Mesenchymal stem cell (in vitro differentiated cells and primary cell): ENCODE measurements at regions not wholly inside any gene's neighbourhood (a gene's known extent, or its start where the extent isn't known, plus 50 kb on each side); places are given as distances from the start of the nearest gene placed in this dataset.
A peak's percentile ranks its signal among the peaks of the same experiment; 100 is the strongest.

Experiments
- DNase-seq: peaks from one replicate; pipeline ENCODE4 v3.0.0-alpha.2; 2013
- H2AFZ ChIP-seq: one replicate; pipeline ENCODE4 v1.6.1; 2013; ENCODE audit warnings: low read depth, mild to moderate bottlenecking, control low read depth, inconsistent platforms, low read length, moderate library complexity
- H2AK5ac ChIP-seq: 2 replicates; pipeline ENCODE4 v1.6.1; 2013; ENCODE audit warnings: low read length, moderate library complexity, mild to moderate bottlenecking, inconsistent platforms; ENCODE audit not compliant: severe bottlenecking
- H2BK120ac ChIP-seq: one replicate; pipeline ENCODE4 v1.6.1; 2013; ENCODE audit warnings: low read depth, mild to moderate bottlenecking, inconsistent platforms, low read length, moderate library complexity
- H2BK12ac ChIP-seq, 2 experiments: one replicate each; pipeline ENCODE4 v1.6.1; 2013; ENCODE audit warnings: inconsistent platforms in 2 of 2, low read length in 2 of 2, mild to moderate bottlenecking in 2 of 2, moderate library complexity in 2 of 2, control low read depth in 1 of 2
- H2BK15ac ChIP-seq: one replicate; pipeline ENCODE4 v1.6.1; 2013; ENCODE audit warnings: mild to moderate bottlenecking, low read depth, inconsistent platforms; ENCODE audit not compliant: poor library complexity, severe bottlenecking
- H2BK5ac ChIP-seq: 2 replicates; pipeline ENCODE4 v1.6.1; 2013; ENCODE audit warnings: low read depth, mild to moderate bottlenecking, low read length, control low read depth, inconsistent platforms; ENCODE audit not compliant: poor library complexity, severe bottlenecking
- H3K14ac ChIP-seq, 2 experiments: one replicate each; pipeline ENCODE4 v1.6.1; 2013; ENCODE audit warnings: inconsistent platforms in 2 of 2, low read length in 2 of 2, control low read depth in 1 of 2, mild to moderate bottlenecking in 1 of 2, moderate library complexity in 1 of 2
- H3K18ac ChIP-seq, 2 experiments: one replicate each; pipeline ENCODE4 v1.6.1; 2013; ENCODE audit warnings: inconsistent platforms in 2 of 2, low read length in 2 of 2, control low read depth in 1 of 2, low read depth in 1 of 2, mild to moderate bottlenecking in 1 of 2
- H3K23ac ChIP-seq, 2 experiments: one replicate each; pipeline ENCODE4 v1.6.1; 2013; ENCODE audit warnings: inconsistent platforms in 2 of 2, low read length in 2 of 2, mild to moderate bottlenecking in 2 of 2, moderate library complexity in 2 of 2, control low read depth in 1 of 2
- H3K27ac ChIP-seq: 2 replicates; pipeline ENCODE4 v1.5.1; 2013; ENCODE audit warnings: mild to moderate bottlenecking, moderate library complexity, low read length, control low read depth, inconsistent platforms; ENCODE audit not compliant: poor library complexity, severe bottlenecking
- H3K27me3 ChIP-seq, 2 experiments: 2 replicates each; pipeline versions ENCODE4 v1.6.1 to v1.7.0; 2013; ENCODE audit warnings: low read length in 2 of 2, mild to moderate bottlenecking in 2 of 2, moderate library complexity in 2 of 2, control low read depth in 1 of 2, inconsistent platforms in 1 of 2; ENCODE audit not compliant: control insufficient read depth in 1 of 2, insufficient read depth in 1 of 2
- H3K36me3 ChIP-seq, 2 experiments: 2 replicates each; pipeline versions ENCODE4 v1.6.1 to v1.7.0; 2013; ENCODE audit warnings: low read length in 2 of 2, control low read depth in 1 of 2, inconsistent platforms in 1 of 2, low read depth in 1 of 2, mild to moderate bottlenecking in 1 of 2; ENCODE audit not compliant: insufficient read depth in 2 of 2, control insufficient read depth in 1 of 2
- H3K4ac ChIP-seq, 2 experiments: one replicate each; pipeline ENCODE4 v1.6.1; 2013; ENCODE audit warnings: inconsistent platforms in 2 of 2, low read length in 2 of 2, mild to moderate bottlenecking in 2 of 2, moderate library complexity in 2 of 2, control low read depth in 1 of 2, low read depth in 1 of 2
- H3K4me1 ChIP-seq: 2 replicates; pipeline ENCODE4 v1.6.1; 2013; ENCODE audit warnings: low read depth, low read length, control low read depth; ENCODE audit not compliant: control insufficient read depth, insufficient read depth
- H3K4me2 ChIP-seq: 2 replicates; pipeline ENCODE4 v1.6.1; 2013; ENCODE audit warnings: low read length, mild to moderate bottlenecking, inconsistent platforms; ENCODE audit not compliant: poor library complexity, severe bottlenecking
- H3K4me3 ChIP-seq, 2 experiments: 2 replicates each; pipeline versions ENCODE4 v1.5.1 to v1.7.0; 2013; ENCODE audit warnings: low read length in 2 of 2, mild to moderate bottlenecking in 2 of 2, control low read depth in 1 of 2, low read depth in 1 of 2; ENCODE audit not compliant: insufficient read depth in 1 of 2
- H3K79me1 ChIP-seq: replicated peaks from 2 replicates; pipeline ENCODE4 v1.6.1; 2013; ENCODE audit warnings: mild to moderate bottlenecking, control low read depth, low read length, inconsistent platforms; ENCODE audit not compliant: poor library complexity, severe bottlenecking
- H3K9ac ChIP-seq: 2 replicates; pipeline ENCODE4 v1.7.0; 2013; ENCODE audit warnings: mild to moderate bottlenecking, low read length, moderate library complexity
- H3K9me3 ChIP-seq: 2 replicates; pipeline ENCODE4 v1.7.0; 2013; ENCODE audit warnings: mild to moderate bottlenecking, low read length; ENCODE audit not compliant: control insufficient read depth
- H4K8ac ChIP-seq: one replicate; pipeline ENCODE4 v1.6.1; 2013; ENCODE audit warnings: inconsistent platforms, mild to moderate bottlenecking, low read length, moderate library complexity
- H4K91ac ChIP-seq: one replicate; pipeline ENCODE4 v1.6.1; 2013; ENCODE audit warnings: mild to moderate bottlenecking, low read length, inconsistent platforms
- WGBS: methylation state at CpG from one replicate; pipeline ENCODE4 v1.1.7; 2013; ENCODE audit warnings: mixed read lengths; 5-methylcytosine and 5-hydroxymethylcytosine counted together

DNA sequence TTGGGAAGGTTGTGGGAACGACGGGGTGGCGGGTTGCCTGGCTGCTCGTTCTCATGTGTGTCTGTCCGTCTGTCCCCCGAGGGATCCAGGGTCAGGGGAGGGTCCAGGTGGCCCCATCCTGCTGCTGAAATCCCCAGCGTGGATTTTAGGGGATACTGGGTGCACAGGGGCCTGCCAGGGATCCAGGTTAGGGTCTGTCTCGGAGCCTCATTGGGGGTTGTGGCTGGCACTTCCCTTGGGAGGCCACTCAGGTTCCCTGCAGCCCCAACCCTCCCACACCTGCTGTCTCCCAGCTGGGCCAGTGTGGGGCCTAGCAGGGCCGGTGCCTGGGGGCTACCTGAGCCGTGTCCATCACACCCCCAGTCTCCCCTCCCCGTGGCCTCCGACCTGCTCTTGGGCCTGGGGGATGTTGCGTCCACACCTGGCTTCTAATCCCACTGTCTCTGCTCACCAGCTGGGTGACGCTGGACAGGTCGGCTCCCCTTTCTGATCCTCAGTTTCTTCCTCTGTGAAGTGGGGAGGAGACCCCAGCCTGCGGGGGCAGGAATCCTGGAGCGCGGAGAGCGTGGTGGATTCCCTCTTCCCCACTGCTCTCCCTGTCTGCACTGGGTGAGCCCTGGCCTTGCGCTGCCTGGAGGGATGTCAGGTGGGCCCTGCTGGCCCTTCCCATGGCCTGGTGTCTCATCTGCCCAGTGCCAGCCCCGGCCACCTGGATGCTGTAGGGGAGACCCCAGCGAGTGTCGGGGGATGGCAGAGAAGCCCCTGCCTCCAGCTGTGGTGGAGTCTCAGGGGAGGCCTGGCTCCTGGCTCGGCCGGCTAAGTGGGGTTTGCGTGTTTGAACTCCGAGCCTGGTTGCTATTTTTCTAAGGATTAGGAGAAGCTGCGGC, 81.6 kb downstream of the UNCX start:
- Histone ChIP-seq H2BK15ac (no peak overlapping the region), H2BK12ac (no peak overlapping the region), H2AK5ac (no peak overlapping the region), H2BK5ac (no peak overlapping the region), H3K23ac (no peak overlapping the region), H3K4me1 (no peaks in the 10 kb centered on the region), H3K27ac (no peak overlapping the region), H3K36me3 (no peaks in the 10 kb centered on the region), H4K91ac (no peak overlapping the region), H3K9ac (no peak overlapping the region), H2BK120ac (no peak overlapping the region), H3K18ac (no peak overlapping the region), H3K4me3 (no peak overlapping the region), H3K4me2 (no peak overlapping the region), H3K27me3 (peaks cover 8 to 30% of the 10 kb centered on the region in 2 experiments), H3K9me3 (peaks cover 6% of the 10 kb centered on the region), H4K8ac (no peak overlapping the region), H3K4ac (no peak overlapping the region), H3K79me1 (no peaks in the 10 kb centered on the region), H2AFZ (no peak overlapping the region), H3K14ac (no peak overlapping the region)
- WGBS, result 89% methylated on average over 28 of the region's 28 CpGs
- DNase-seq, result no peak

GRCh38 chr7:1314908-1315450, 82.3 kb downstream of the UNCX start:
- H3K18ac ChIP-seq, result no peak overlapping the region
- peaks cover 6% of the 10 kb centered on the region for H3K9me3 ChIP-seq
- no peaks in the 10 kb centered on the region for H3K4me1 ChIP-seq
- no peak overlapping the region for H2BK12ac ChIP-seq
- H2AFZ ChIP-seq, result no peak overlapping the region
- no peak overlapping the region for H2AK5ac ChIP-seq
- no peak overlapping the region for H3K4ac ChIP-seq
- no peak overlapping the region for H3K9ac ChIP-seq
- H3K27me3 ChIP-seq, result peaks cover 8 to 30% of the 10 kb centered on the region in 2 experiments
- no peaks in the 10 kb centered on the region for H3K36me3 ChIP-seq
- H4K8ac ChIP-seq, result no peak overlapping the region
- no peak overlapping the region for H3K4me2 ChIP-seq
- no peak overlapping the region for H2BK120ac ChIP-seq
- no peaks in the 10 kb centered on the region for H3K79me1 ChIP-seq
- 86% methylated on average over 23 of the region's 26 CpGs for WGBS
- H3K23ac ChIP-seq, result no peak overlapping the region
- no peak overlapping the region for H2BK5ac ChIP-seq
- no peak for DNase-seq
- no peak overlapping the region for H3K27ac ChIP-seq
- H3K14ac ChIP-seq, result no peak overlapping the region
- H4K91ac ChIP-seq, result no peak overlapping the region
- H3K4me3 ChIP-seq, result peak overlapping the region in 1 of 2 experiments; percentile 3
- H2BK15ac ChIP-seq, result no peak overlapping the region

DNA sequence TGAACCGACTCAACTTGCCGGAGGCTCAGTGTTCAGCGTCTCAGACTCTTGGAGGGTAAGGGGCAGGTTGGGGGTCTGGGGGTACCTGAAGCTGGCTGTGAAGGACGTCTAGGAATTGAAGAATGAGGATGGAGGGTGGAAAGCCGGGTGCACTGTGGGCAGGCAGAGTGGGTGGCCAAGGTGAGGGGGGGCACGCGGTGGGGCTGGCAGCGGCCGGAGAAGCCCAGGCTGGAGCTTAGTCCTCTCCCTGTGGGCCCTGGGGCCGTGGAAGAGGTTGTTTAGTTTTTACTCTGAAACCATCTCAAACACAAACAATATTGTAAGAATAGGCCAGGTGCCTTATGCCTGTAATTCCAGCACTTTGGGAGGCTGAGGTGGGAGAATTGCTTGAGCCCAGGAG, 83.4 kb downstream of the UNCX start:
- Histone ChIP-seq H3K4me3 (no peak overlapping the region), H3K23ac (no peak overlapping the region), H3K27me3 (peaks cover 8 to 39% of the 10 kb centered on the region in 2 experiments), H2AFZ (no peak overlapping the region), H3K4ac (no peak overlapping the region), H2BK12ac (no peak overlapping the region), H3K4me2 (no peak overlapping the region), H3K4me1 (no peaks in the 10 kb centered on the region), H3K79me1 (no peaks in the 10 kb centered on the region), H2AK5ac (no peak overlapping the region), H4K91ac (no peak overlapping the region), H2BK15ac (no peak overlapping the region), H3K9ac (no peak overlapping the region), H2BK5ac (no peak overlapping the region), H4K8ac (no peak overlapping the region), H3K36me3 (no peaks in the 10 kb centered on the region), H2BK120ac (no peak overlapping the region), H3K27ac (no peak overlapping the region), H3K18ac (no peak overlapping the region), H3K14ac (no peak overlapping the region), H3K9me3 (peaks cover 6% of the 10 kb centered on the region)
- no peak for DNase-seq
- 70% methylated on average over 5 of the region's 10 CpGs for WGBS

- DNase-seq, result no peak
- Histone ChIP-seq H4K8ac (no peak overlapping the region), H2AFZ (no peak overlapping the region), H2BK15ac (no peak overlapping the region), H3K27ac (no peak overlapping the region), H3K4ac (no peak overlapping the region), H3K4me1 (no peaks in the 10 kb centered on the region), H3K23ac (no peak overlapping the region), H3K4me2 (no peak overlapping the region), H3K14ac (no peak overlapping the region), H2BK120ac (no peak overlapping the region), H3K36me3 (no peaks in the 10 kb centered on the region), H2AK5ac (no peak overlapping the region), H3K4me3 (no peak overlapping the region), H3K79me1 (no peaks in the 10 kb centered on the region), H2BK5ac (no peak overlapping the region), H3K9me3 (peaks cover 3% of the 10 kb centered on the region), H3K9ac (no peak overlapping the region), H4K91ac (no peak overlapping the region), H3K27me3 (peaks cover 14 to 53% of the 10 kb centered on the region in 2 experiments), H2BK12ac (no peak overlapping the region), H3K18ac (no peak overlapping the region)
- whole genome bisulfite sequencing, result 86% methylated on average over 11 of the region's 15 CpGs
Observed at GRCh38 chr7:1317646-1318045, 85.0 kb downstream of the UNCX start.
